ENCODE measurements at regions not wholly inside any gene's neighbourhood (a gene's known extent, or its start where the extent isn't known, plus 50 kb on each side); places are given as distances from the start of the nearest gene placed in this dataset.

DNA sequence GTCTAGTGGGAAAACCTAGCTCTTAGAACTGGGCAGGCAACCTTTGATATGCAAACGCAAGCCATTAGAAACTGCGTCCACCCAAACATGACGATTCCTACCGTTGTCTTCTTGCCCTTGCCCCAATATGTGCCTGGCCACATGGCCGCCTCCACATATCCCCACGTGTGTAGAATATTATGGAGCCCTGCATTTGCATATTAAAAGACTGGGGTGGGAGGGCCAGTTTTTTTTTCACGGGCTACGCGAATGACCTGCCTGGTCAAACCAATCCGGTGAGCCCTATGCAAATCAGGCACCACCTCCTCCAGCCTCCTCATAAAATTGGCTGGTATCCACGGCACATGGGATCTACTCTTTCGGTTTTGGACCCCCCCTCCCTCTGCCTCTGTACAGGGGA is 381.0 kb upstream of the RGMA start:
- DNase-seq: no peak

DNA sequence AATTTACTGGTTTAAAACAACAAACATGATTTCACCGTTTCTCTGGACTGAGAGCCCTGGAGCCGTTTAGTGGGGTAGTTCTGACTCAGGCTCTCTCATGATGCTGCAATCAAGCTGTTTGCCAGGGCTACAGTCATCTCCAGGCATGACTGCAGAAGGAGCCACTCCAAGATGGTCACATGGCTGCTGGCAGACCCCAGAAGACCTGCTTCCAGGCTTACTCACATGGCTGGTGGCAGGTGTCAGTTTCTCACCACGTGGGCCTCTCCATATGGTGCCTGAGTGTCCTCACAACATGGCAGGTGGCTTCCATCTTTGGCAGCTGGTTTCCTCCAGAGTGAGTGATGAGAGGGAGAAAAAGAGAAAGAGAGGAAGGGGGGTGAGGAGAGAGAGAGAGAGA is 378.3 kb upstream of the RGMA start:
- DNase-seq: no peak

DNA sequence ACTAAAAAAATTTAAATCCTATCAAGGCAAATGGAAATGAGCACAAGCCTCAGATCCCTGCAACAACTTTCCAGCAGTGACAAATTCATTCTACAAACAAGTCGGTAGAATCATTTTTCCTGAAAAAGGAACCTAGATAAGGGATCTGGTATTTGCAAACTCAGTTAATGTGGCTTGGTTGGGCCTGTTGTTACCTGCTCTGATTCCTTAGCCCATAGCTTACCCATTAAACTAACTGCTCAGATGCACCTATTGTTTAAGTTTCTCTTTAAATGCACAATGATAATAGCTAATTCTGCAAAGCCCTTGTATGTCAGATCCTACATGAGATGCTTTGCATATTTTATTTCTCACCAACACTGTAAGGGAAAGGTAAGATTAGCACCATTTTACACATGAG is 377.4 kb upstream of the RGMA start:
- DNase-seq: no peak

DNA sequence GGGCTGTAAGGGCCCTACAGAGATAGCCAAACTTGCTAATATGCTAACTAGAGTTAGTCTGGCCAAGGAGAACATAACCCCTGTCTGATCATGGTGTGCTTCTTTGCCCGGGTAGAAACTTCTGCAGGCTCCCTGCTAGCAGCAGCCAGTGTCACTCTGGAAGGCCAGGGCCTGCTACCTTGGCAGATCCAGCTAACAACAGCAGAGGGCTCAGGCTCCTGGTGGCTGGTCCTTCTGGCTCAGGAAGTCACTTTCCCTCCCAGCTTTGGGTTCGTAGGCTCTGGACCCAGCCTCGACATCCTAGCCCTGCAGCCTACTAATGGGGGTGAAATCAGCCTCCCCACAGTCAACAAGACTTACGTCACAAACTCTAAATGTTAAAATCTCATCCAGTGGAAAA is 373.7 kb upstream of the RGMA start:
- no peak for DNase-seq

DNA sequence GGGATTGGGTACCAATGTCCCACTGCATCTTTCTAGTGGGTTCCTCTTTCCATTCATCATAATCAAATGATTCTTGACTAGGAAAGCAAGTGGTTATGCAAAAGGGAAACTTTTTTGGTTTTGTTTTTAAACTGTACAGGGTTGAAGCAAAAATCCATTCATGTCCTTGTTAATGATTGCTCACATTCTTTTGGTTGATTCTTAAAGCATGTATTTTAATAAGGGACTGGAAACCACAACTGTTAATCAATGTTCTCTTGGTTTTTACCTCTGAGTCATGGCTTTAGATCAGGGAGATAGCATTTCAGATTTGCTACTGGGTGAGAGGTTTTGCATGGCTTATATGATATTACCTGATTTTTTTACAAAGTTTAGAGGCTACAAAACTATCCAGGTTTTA is 371.7 kb upstream of the RGMA start:
- no peak for DNase-seq

DNA sequence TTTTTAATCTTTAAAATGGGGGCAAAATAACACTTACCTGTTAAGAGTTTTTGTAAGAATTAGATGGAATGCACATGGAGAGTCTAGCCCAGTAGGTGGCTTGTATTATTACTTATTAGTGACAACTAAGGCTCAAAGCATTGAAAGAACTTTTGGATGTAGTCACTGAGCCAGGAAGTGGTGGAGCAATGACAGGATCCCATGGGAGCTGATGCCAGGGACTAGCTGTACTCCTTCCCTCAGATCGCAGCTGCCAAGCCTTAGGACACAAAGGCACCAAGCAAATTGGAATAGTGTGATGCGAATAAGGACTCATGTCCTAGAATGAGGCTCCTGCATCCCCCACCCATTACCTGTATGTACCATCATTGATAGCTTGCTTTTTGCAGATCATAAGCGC is 370.4 kb upstream of the RGMA start:
- DNase-seq: no peak

DNA sequence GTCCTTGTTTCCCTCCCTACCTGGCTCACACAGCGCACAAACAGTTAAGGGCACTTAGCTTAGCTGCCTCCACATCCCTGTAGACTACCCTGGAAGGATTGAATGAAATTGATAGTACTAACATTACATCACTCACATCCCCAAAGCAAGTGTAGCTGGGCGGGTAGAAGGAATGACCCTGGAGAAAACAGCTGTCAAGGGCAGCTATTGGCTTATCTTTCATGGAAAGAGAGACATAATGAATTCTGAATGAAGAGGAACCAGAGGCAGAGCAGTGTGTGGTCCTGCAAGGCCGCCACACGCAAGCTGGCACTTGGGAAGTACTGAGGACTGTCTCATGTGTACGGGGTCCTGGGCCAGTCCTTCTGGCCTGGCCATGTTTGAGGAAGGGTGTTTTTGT is 369.6 kb upstream of the RGMA start:
- no peak for DNase-seq

DNA sequence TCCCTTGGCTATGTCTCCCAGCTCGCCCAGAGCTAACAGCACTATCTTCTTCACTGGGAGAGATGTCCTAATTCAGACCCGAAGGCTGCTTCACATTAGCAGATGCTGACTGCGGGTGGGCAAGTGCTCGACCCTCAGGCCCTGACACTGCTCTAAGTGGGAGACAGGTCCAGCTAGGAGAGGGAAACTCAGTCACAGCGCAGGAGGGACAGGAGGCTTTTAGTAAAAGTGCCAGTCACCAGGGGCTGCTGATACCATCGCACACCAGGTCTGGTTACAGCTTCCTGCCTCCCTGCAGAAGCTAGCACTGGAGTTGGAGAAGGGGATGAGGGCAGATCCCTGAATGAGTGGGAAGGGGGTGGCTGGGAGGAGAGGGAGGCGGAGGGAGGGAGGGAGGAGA is 365.8 kb upstream of the RGMA start:
- DNase-seq: no peak

DNA sequence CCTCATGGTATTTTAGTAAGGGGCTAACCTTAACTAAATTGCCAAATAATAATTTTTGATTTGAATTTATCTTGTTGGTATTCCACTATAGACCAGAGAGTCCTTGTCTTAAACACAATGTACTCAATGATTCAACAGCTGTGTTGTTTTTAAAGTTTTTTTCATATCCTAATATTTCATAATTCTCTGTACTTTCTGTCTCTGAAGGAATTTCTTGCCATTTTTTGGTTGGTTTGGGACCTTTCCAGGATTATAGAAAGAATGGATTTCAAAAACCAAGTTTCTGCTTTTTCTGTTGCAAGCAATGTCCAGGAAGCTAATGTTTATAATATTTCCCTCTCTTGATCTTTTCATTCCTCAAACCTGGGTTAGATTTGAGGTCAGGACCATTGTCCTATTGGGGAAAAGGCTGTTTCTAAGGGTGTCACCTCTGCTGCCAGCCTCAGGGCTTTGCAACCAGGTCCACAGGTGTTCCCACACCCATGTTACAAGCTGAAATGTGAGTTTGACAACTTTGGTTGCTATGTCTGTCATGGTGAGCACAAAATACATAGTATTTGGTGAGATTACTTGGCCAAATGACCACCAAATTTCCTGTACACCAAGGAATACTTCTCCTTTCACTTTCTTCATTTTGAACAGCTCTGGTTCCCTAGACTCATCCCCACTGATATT is 363.7 kb upstream of the RGMA start:
- DNase-seq: no peak

DNA sequence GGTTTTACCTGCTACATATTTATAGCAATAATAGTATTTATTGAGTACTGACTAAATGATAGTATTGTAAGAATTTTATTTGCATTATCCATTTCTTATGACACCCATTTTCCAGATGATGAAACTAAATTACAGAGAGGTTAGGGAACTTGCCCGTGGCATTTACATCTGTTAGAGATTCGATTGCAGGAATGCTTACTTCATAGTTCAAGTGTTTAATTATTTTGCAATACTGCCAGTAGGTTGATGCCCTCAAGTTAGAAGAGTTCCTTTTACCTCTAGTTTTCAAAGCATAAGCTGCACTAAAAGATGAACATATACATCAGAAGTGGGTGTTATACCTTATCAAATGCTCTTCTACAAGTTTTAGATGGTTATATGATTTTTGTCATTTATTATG is 362.8 kb upstream of the RGMA start:
- no peak for DNase-seq

DNA sequence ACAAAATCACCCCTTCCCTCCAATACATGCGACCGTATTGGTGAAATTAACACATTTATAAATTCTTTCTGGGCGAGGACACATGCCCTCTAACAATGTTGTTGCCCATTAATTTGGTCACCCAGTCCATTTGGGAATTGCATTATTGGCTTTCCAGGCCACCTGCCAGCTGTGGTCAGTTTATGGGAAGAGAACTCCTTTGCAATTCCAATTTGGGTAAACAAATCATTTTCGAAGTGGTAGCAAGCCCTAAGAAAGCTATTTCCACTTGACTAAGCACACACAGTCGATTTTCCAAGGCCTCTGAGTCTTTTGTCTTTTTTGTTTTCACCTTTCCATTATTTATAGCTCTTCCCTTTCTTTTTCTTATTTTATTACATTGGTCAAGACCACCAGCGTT is 362.3 kb upstream of the RGMA start:
- no peak for DNase-seq

DNA sequence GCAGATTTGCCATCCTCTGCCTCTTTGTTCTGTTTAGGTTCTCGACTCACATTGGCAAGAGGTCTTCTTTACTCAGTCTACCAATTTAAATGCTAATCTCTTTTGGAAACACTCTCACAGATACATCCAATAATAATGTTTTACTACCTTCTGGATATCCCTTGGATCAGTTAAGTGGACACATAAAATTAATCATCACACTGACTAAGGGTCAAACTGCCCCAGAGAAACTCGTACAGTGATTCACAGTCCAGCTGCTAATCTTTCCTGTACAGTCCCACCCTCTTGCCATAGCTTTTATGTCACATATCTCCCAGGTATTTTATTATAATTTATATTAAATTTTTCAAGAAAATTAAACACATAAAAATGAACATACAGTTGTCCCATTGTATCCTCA is 360.8 kb upstream of the RGMA start:
- DNase-seq: no peak

DNA sequence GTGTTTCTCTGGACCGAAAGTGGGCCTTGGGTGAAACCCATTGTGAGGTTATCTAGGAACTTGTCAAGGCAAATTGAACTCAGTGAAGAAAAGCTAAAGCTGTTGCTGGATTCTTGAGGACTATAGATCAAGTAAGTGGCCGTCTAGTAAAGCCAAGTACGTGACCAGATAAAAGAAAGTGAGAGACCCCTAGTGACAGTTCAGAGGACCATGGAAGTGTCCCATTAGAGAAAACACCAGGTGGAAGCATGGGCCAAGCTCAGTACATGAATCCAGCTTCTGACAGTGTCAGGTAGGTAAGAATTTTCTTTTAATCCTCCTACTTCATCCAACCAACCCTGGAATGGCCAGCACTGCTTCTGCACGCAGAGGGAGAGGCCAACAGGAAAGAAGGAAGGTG is 349.3 kb upstream of the RGMA start:
- DNase-seq: no peak

DNA sequence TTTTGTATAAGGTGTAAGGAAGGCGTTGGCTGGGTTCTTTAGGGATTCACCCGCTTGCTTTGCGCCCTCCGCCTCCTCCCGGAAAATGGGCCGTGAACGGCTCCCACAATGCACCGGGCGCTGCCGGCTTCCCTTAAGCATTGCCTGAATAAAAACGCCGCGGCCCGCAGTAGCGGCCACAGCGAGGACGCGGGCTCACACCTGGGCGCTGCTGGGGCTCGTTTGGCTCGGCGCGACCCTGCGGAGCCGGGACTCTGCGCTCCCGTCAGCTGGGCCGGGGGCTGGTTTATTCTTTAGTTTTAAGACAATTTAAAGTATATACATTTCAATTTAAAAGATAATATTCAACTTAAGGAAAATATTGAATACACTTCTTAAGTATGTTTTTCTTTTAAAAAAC is 343.5 kb upstream of the RGMA start:
- DNase-seq: no peak

DNA sequence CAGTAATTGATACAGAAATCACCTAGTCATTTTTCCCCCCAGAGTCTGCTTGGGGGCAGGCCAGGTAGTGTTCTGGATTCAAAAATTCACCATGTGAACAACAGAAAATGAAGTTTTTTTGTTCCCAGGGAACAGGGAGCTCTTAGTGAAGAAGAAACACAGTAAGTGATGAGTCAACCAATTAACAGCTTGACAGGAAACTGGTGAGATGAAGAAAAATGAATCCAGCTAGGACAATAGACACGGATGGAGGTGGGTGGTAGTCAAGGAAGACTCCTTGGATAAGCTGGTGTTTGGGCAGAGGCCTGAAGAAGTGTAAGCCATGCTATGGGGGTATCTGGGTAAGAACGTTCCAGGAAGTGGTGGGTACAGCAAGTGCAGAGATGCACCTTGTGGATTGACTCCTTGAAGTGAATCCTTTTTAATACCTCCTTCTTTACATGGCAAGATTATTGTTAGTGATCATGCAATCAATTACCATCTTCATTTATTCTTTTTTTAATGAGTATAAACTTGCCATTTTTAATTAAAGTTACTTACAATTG is 339.9 kb upstream of the RGMA start:
- DNase-seq: no peak

DNA sequence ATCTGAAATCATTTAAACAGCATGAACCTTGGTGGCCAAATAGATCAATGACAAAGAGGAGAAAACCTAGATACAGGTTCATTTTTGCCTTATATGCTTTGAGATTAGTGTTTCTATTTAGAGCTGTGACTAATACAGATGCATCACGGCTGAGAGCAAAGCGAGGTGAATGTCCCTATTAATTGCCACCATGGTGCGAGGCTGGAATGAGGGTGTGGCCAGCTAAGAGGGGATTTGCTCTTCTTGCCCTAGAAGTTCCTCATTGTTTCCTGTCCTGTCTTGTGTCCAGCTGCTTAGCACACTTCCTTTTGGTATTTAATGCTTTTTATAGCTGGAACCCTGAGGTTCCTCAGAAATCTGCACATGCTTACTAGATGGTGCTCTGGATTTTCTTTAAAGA is 339.1 kb upstream of the RGMA start:
- no peak for DNase-seq

DNA sequence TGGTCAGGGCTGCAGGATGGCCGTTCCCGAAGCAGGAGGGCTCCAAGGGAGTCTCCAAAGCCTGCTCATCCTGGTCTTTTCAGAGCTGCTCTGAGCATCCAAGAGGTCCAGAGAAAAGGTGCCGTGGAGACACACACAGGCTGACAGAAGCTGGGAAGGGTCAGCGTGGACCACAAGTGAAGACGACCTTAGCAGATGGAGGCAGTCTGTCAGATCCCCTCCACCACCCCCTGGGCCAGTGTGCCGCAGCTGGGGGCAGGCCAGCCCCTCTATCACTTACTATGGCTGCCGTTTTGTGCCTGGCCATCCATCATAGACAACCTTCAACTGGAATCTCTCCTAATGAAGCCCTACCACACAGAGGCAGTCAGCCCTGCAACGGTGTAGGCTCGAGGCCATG is 335.1 kb upstream of the RGMA start:
- DNase-seq: no peak

DNA sequence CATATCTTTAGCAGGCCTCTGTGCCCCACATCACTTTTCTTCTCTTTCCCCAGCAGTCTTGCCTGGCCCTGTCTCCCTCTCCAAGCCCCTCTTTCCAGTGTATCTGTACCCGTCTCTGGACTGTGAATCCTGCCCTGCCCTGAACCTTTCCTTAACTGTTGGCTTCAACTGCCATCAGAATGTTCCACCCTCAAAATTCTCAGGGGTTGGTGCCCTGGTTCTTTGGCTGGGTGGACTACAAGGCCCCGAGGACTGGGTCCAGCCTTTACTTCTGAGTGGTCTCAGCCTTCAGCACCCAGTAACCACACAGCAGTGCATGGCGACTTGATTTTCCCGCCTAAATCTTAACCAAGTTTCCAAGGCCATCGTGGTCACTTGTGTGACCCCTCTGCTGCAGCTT is 333.5 kb upstream of the RGMA start:
- DNase-seq: no peak

DNA sequence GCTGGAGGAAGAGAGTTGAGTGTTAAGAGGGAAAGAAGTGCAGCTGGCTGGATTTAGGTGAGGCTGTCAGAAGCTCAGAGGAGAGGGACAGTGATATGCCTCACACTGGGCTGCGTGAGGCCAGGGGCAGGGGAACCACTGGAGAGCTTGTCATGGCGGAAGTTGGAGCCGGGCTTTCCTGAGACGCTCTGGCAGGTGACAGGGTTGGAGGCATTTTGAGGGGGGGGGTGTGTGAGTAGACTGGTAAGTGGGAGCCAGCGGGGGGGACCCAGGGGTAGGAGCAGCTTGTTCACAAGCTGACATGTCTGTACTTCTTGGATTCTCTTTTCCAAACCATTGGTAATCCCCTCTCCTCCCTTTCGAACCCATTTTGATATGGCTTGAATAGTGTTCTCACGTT is 331.5 kb upstream of the RGMA start:
- DNase-seq: no peak

DNA sequence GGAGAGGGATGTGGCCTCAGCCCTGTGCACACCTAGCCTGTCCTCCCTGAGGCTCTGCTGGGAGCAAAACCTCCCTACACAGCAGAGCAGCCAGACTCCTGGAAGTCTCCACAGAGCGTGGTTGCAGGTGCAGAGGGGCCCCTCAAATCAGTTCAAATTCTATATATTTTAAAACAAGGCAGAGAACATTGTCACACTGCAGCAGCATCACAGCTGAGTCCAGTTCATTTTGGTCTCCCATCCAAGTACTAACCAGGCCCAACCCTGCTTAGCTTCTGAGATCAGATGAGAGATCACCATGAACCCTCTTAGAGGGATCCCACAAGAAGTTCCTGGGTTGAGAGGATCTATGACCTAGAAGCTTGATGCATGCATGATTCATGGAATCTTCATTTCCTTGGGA is 331.0 kb upstream of the RGMA start:
- DNase-seq: no peak

DNA sequence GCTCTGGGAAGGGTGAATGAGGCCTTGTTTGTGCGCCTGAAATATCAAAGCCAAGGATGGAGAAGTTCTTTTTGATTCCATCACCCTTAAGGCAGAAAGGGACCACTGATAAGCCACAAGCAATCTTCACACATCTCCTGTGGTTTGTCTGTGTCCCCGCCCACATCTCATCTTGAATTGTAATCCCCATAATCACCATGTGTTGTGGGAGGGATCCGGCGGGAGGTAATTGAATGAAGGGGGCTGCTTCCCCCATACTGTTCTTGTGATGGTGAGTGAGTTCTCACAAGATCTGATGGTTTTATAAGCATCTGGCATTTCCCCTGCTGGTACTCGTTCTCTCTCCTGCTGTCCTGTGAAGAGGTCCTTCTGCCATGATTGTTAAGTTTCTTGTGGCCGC is 329.6 kb upstream of the RGMA start:
- no peak for DNase-seq

DNA sequence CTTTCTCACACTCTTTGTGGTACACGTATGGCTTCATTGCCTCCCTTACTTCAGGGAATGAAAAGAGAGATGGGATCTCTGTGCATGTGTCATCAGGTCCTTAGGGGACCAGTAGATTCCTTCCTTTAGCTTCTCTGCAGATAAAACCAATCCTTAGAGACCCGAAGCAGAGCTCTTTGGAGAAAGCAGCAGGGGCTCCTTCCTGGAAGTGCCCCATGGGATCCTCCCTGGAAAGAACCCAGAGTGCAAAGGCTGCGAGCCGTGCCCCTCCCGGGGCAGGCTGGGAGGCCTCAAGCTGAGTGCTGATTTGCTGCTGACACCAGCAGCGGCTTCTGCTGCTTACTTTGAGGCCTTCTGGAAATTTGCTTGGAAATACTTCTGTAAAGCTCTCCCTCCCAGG is 328.6 kb upstream of the RGMA start:
- DNase-seq: no peak

DNA sequence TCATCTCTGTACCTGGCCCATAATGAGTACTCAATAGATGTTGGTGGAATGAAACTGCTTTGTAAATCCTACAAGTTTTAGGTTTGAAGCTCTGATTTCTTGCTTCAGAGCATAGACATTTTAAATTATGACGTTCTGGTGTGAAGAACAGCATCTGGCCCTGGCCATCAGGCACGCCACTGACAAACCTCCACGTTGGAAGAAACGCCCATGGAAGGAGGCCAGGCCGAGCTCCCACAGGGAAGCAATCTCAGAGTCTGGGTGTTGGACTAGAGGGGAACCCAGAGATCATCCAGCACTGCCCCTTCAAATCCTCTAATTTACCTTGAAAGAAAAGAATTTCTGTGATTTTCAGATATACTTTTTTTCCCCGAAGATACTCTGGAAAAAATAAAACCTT is 328.1 kb upstream of the RGMA start:
- DNase-seq: no peak

DNA sequence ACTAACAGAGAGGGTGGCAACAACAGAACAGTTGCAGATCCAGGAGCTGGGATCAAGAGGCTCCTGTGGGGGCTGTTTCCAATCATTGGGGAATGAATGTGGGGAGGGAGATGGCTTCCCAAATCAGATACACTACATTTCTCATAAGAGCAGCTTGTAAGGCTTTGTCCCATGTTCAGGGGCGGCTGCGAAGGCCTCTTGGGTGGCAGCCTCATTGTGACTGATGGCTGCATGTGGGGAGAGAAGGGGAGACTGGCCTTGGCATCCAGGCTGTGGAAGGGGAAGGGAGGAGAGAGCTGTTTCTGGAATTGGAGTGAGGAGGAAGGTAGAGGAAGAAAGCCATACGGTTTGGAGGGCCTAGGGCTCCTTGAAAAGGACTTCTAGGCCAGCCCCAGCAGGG is 326.6 kb upstream of the RGMA start:
- no peak for DNase-seq

DNA sequence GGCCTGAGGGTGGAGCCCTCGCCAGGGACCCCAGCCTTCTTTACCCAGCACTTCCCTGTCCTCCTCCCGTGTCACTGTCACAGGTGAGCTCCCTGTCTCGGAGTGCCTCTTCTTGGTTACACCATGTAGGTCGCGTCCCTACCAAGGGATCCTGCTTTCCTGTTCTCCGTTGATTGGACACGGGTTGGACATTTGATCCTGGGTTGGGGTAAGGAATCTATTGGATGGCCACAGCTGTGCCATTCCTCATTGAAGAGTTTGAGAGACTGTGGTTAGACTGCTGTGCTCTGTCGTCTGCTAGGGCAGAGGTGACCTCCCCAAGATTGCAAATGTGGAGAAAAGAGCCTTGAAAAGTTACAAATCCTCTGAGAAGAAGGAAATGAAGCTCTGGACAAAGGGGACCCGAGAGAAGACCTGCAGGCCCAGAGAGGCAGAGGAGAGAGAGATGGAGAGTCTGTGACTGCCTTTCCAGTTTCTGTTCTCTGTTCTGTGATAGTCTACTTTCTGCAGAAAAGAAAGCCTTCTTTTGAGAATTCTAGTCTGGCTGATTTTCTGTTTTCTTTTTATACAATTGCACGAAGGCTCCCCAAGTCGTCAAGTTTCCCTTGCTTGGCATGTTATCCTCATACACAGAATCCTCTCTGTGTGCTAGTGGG is 325.7 kb upstream of the RGMA start:
- DNase-seq: no peak

Measured in NCI-H1436 (cell line).